ENCODE measurements at regions not wholly inside any gene's neighbourhood (a gene's known extent, or its start where the extent isn't known, plus 50 kb on each side); places are given as distances from the start of the nearest gene placed in this dataset.

DNA sequence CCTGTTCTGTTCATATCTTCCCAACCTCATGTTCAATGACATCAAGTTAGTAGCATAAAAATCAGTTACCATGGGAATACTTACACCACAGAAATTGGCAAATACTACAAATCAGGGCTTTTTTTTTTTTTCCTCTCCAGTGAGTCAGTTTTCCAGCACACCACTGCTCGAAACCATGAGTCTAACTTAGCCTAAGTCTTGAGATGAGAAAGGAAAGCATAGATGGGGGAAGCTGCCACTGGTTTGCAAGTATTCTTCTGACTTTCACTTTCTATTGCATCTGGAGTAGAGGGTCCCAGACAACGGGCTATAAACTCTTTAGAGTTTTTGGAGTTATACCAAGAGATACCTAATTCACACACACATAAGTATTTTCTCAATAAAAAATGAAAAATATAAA, 416.1 kb upstream of the LMCD1 start:
- DNase-seq (ENCODE audit: low read depth): no peak
- H3K4me3 ChIP-seq (ENCODE audit: control insufficient read depth, low read depth, low read length): no peak overlapping the region
- TF ChIP-seq, protein P1, sequence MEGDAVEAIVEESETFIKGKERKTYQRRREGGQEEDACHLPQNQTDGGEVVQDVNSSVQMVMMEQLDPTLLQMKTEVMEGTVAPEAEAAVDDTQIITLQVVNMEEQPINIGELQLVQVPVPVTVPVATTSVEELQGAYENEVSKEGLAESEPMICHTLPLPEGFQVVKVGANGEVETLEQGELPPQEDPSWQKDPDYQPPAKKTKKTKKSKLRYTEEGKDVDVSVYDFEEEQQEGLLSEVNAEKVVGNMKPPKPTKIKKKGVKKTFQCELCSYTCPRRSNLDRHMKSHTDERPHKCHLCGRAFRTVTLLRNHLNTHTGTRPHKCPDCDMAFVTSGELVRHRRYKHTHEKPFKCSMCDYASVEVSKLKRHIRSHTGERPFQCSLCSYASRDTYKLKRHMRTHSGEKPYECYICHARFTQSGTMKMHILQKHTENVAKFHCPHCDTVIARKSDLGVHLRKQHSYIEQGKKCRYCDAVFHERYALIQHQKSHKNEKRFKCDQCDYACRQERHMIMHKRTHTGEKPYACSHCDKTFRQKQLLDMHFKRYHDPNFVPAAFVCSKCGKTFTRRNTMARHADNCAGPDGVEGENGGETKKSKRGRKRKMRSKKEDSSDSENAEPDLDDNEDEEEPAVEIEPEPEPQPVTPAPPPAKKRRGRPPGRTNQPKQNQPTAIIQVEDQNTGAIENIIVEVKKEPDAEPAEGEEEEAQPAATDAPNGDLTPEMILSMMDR (IDR thresholded peaks at IDR 0.05; ENCODE audit: control insufficient read depth, insufficient read depth, low read depth, low read length, missing control alignments): no peak

DNA sequence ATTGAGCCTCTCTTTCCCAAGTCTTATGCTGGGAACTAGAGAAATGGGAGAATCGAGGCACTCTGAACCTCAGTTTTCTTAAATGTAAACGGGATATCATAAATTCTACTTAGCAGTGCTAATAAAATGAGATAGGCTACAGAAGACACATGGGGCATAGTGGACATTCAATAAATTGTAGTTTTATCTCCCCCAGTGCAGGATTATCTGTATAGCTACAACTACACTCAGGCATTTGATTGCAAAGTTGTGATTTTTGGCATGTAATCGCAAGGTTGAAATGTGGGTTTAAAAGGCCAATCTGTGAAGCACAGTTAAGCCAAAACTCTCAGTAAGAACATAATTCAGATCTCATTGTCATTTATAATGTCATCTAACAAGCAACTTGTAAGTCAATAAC, 413.7 kb upstream of the LMCD1 start:
- no peak for DNase-seq (ENCODE audit: low read depth)
- no peak overlapping the region for H3K4me3 ChIP-seq (ENCODE audit: control insufficient read depth, low read depth, low read length)
- TF ChIP-seq, protein P1 (IDR thresholded peaks at IDR 0.05; ENCODE audit: control insufficient read depth, insufficient read depth, low read depth, low read length, missing control alignments): no peak

DNA sequence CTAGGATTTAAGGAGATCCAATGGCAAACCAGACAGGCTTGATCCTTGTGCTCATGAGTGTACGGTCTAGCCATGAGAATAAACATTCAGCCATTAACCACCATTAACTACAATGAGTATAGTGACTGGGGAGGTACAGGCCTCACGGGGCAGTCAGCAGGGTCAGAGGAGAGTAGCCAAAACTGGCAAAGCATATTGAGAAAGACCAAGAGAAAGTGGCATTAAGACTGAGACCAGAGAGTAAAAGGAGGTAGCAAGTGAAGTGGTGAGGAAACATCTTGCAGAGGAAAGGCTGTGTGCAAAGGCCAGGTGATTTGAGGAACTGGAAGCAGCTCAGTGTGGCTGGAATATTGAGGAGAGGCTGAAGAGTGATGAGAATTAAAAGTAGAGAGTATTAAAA, 407.2 kb upstream of the LMCD1 start:
- TF ChIP-seq, protein P1 (IDR thresholded peaks at IDR 0.05; ENCODE audit: control insufficient read depth, insufficient read depth, low read depth, low read length, missing control alignments): no peak
- DNase-seq (ENCODE audit: low read depth): no peak
- no peak overlapping the region for H3K4me3 ChIP-seq (ENCODE audit: control insufficient read depth, low read depth, low read length)

DNA sequence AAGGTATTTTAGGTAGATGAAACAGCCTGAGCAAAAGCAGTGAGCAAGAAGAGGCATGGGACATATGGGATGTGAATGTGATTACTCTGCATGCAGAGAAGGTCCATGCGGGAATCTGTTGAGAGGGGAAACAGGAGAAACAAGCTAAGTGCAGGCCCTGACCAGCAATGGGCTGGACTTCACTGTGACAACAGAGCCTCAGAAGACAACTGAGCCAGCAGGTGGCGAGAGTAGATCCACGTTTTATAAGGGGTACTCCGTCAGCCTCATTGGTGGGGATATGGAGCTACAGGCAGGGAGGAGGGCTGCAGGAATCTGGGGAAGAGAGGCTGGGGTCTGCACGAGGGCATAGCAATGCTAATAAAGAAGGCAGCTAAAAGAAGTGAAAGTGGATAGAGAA, 405.9 kb upstream of the LMCD1 start:
- H3K4me3 ChIP-seq (ENCODE audit: control insufficient read depth, low read depth, low read length): no peak overlapping the region
- no peak for DNase-seq (ENCODE audit: low read depth)
- TF ChIP-seq, protein P1 (IDR thresholded peaks at IDR 0.05; ENCODE audit: control insufficient read depth, insufficient read depth, low read depth, low read length, missing control alignments): no peak

DNA sequence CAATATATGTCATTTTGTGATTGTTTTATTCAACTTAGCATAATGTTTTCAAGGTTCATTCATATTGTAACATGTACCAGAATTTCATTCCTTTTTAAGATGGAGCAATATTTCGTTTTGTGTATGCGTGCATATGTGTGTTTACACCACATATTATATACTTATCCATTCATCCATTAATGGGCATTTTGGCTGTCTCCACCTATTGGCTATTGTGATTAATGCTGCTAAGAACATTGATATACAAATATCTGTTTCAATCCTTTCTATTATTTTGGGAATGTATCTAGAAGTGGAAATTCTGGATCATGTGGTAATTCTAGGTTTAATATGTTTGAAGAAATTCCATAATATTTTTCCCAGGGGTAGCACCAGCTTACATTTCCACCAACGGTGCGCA, 403.9 kb upstream of the LMCD1 start:
- H3K4me3 ChIP-seq (ENCODE audit: control insufficient read depth, low read depth, low read length): no peak overlapping the region
- TF ChIP-seq, protein P1 (IDR thresholded peaks at IDR 0.05; ENCODE audit: control insufficient read depth, insufficient read depth, low read depth, low read length, missing control alignments): no peak
- no peak for DNase-seq (ENCODE audit: low read depth)

DNA sequence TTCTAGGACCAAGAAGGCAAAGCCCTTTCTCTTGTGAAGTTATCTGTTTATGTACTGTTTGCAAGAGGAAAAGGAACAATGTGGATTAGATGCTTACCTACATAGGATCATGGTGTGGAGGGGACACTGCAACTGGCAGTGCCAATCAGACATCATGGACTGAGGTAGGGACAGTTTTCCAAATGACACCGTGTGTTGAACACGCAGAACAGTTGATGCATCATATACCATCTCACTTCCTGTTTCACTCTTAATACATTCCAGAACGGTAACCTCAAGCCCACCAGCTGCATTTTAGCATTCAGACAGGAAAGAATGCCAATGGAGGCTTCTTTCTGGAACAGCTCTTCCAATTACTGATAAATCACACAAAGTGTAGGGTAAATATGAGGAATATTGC, 397.7 kb upstream of the LMCD1 start:
- TF ChIP-seq, protein P1 (IDR thresholded peaks at IDR 0.05; ENCODE audit: control insufficient read depth, insufficient read depth, low read depth, low read length, missing control alignments): no peak
- no peak overlapping the region for H3K4me3 ChIP-seq (ENCODE audit: control insufficient read depth, low read depth, low read length)
- DNase-seq (ENCODE audit: low read depth): no peak

DNA sequence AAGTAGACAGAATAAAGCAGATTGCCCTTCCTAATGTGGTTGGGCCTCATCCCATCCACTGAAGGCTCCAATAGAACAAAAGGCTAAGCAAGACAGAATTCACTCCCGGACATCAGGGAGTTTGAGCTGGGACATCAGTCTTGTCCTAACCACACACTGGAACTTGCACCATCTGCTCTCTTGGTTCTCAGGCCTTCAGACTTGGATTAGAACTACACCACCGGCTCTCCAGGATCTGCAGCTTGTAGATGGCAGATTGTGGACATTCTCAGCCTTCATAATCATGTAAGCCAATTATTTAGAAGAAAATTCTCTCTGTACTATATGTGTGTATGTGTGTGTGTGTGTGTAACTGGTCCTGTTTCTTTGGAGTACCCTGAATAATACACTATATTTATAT, 394.7 kb upstream of the LMCD1 start:
- TF ChIP-seq, protein P1 (IDR thresholded peaks at IDR 0.05; ENCODE audit: control insufficient read depth, insufficient read depth, low read depth, low read length, missing control alignments): no peak
- no peak overlapping the region for H3K4me3 ChIP-seq (ENCODE audit: control insufficient read depth, low read depth, low read length)
- DNase-seq (ENCODE audit: low read depth): no peak
